Tibial nerve (tissue), 4 donors: ENCODE measurements at regions not wholly inside any gene's neighbourhood (a gene's known extent, or its start where the extent isn't known, plus 50 kb on each side); places are given as distances from the start of the nearest gene placed in this dataset.

ENCODE experiments used
- EP300 ChIP-seq, 2 donors: sonication (generic); formaldehyde crosslinking; IDR thresholded peaks; one replicate each; pipeline ENCODE4 v1.6.1; 2017; ENCODE audit warnings: antibody characterized with exemption in 2 of 2, mild to moderate bottlenecking in 1 of 2
- POLR2A ChIP-seq, 2 donors: fragments of 450-650 bp; IDR thresholded peaks; one replicate each; pipeline ENCODE4 v1.6.1; 2017; ENCODE audit warnings: antibody characterized with exemption in 2 of 2, mild to moderate bottlenecking in 2 of 2, moderate library complexity in 2 of 2
- TF ChIP-seq, protein P1 (sequence below), 5 experiments: fragments of 200-600 bp in 3 of 5; fragments of 450-650 bp in 2 of 5; sonication (generic) in 3 of 5; IDR thresholded peaks; one replicate each; pipeline ENCODE4 v1.5.1; 2016 to 2019; ENCODE audit warnings: antibody characterized with exemption in 5 of 5, mild to moderate bottlenecking in 3 of 5, moderate library complexity in 2 of 5

DNA sequence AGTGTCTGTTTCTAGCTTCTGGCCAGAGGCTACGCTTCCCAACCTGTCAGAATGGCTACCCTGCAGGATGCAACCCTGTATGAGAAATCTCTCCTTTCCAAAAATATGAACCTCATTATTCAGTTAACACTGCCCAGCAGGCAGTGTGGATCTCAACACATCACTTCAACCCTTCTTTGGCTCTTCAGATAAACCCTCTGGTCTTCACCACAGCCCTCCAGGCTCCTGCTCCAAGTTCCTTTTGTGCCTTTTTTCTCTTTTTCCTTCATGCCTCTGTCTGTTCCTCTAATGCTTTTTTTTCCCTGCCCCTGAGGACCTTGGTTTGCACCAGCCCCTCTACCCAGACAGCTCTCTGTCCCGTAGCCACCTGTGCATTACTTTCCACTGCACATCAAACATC is 207.4 kb downstream of the MYLK4 start:
- TF ChIP-seq, protein P1, sequence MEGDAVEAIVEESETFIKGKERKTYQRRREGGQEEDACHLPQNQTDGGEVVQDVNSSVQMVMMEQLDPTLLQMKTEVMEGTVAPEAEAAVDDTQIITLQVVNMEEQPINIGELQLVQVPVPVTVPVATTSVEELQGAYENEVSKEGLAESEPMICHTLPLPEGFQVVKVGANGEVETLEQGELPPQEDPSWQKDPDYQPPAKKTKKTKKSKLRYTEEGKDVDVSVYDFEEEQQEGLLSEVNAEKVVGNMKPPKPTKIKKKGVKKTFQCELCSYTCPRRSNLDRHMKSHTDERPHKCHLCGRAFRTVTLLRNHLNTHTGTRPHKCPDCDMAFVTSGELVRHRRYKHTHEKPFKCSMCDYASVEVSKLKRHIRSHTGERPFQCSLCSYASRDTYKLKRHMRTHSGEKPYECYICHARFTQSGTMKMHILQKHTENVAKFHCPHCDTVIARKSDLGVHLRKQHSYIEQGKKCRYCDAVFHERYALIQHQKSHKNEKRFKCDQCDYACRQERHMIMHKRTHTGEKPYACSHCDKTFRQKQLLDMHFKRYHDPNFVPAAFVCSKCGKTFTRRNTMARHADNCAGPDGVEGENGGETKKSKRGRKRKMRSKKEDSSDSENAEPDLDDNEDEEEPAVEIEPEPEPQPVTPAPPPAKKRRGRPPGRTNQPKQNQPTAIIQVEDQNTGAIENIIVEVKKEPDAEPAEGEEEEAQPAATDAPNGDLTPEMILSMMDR (IDR thresholded peaks at IDR 0.05): no peak
- TF ChIP-seq POLR2A (IDR thresholded peaks at IDR 0.05): no peak
- no peak for TF ChIP-seq EP300 (IDR thresholded peaks at IDR 0.05)
